Mesenchymal stem cell (in vitro differentiated cells and primary cell): ENCODE measurements at regions not wholly inside any gene's neighbourhood (a gene's known extent, or its start where the extent isn't known, plus 50 kb on each side); places are given as distances from the start of the nearest gene placed in this dataset.

ENCODE experiments used
- DNase-seq: peaks from one replicate; pipeline ENCODE4 v3.0.0-alpha.2; 2013
- H2AFZ ChIP-seq: one replicate; pipeline ENCODE4 v1.6.1; 2013; ENCODE audit warnings: low read depth, mild to moderate bottlenecking, control low read depth, inconsistent platforms, low read length, moderate library complexity
- H2AK5ac ChIP-seq: 2 replicates; pipeline ENCODE4 v1.6.1; 2013; ENCODE audit warnings: low read length, moderate library complexity, mild to moderate bottlenecking, inconsistent platforms; ENCODE audit not compliant: severe bottlenecking
- H2BK120ac ChIP-seq: one replicate; pipeline ENCODE4 v1.6.1; 2013; ENCODE audit warnings: low read depth, mild to moderate bottlenecking, inconsistent platforms, low read length, moderate library complexity
- H2BK12ac ChIP-seq, 2 experiments: one replicate each; pipeline ENCODE4 v1.6.1; 2013; ENCODE audit warnings: inconsistent platforms in 2 of 2, low read length in 2 of 2, mild to moderate bottlenecking in 2 of 2, moderate library complexity in 2 of 2, control low read depth in 1 of 2
- H2BK15ac ChIP-seq: one replicate; pipeline ENCODE4 v1.6.1; 2013; ENCODE audit warnings: mild to moderate bottlenecking, low read depth, inconsistent platforms; ENCODE audit not compliant: poor library complexity, severe bottlenecking
- H2BK5ac ChIP-seq: 2 replicates; pipeline ENCODE4 v1.6.1; 2013; ENCODE audit warnings: low read depth, mild to moderate bottlenecking, low read length, control low read depth, inconsistent platforms; ENCODE audit not compliant: poor library complexity, severe bottlenecking
- H3K14ac ChIP-seq, 2 experiments: one replicate each; pipeline ENCODE4 v1.6.1; 2013; ENCODE audit warnings: inconsistent platforms in 2 of 2, low read length in 2 of 2, control low read depth in 1 of 2, mild to moderate bottlenecking in 1 of 2, moderate library complexity in 1 of 2
- H3K18ac ChIP-seq, 2 experiments: one replicate each; pipeline ENCODE4 v1.6.1; 2013; ENCODE audit warnings: inconsistent platforms in 2 of 2, low read length in 2 of 2, control low read depth in 1 of 2, low read depth in 1 of 2, mild to moderate bottlenecking in 1 of 2
- H3K23ac ChIP-seq, 2 experiments: one replicate each; pipeline ENCODE4 v1.6.1; 2013; ENCODE audit warnings: inconsistent platforms in 2 of 2, low read length in 2 of 2, mild to moderate bottlenecking in 2 of 2, moderate library complexity in 2 of 2, control low read depth in 1 of 2
- H3K27ac ChIP-seq: 2 replicates; pipeline ENCODE4 v1.5.1; 2013; ENCODE audit warnings: mild to moderate bottlenecking, moderate library complexity, low read length, control low read depth, inconsistent platforms; ENCODE audit not compliant: poor library complexity, severe bottlenecking
- H3K27me3 ChIP-seq, 2 experiments: 2 replicates each; pipeline versions ENCODE4 v1.6.1 to v1.7.0; 2013; ENCODE audit warnings: low read length in 2 of 2, mild to moderate bottlenecking in 2 of 2, moderate library complexity in 2 of 2, control low read depth in 1 of 2, inconsistent platforms in 1 of 2; ENCODE audit not compliant: control insufficient read depth in 1 of 2, insufficient read depth in 1 of 2
- H3K36me3 ChIP-seq, 2 experiments: 2 replicates each; pipeline versions ENCODE4 v1.6.1 to v1.7.0; 2013; ENCODE audit warnings: low read length in 2 of 2, control low read depth in 1 of 2, inconsistent platforms in 1 of 2, low read depth in 1 of 2, mild to moderate bottlenecking in 1 of 2; ENCODE audit not compliant: insufficient read depth in 2 of 2, control insufficient read depth in 1 of 2
- H3K4ac ChIP-seq, 2 experiments: one replicate each; pipeline ENCODE4 v1.6.1; 2013; ENCODE audit warnings: inconsistent platforms in 2 of 2, low read length in 2 of 2, mild to moderate bottlenecking in 2 of 2, moderate library complexity in 2 of 2, control low read depth in 1 of 2, low read depth in 1 of 2
- H3K4me1 ChIP-seq: 2 replicates; pipeline ENCODE4 v1.6.1; 2013; ENCODE audit warnings: low read depth, low read length, control low read depth; ENCODE audit not compliant: control insufficient read depth, insufficient read depth
- H3K4me2 ChIP-seq: 2 replicates; pipeline ENCODE4 v1.6.1; 2013; ENCODE audit warnings: low read length, mild to moderate bottlenecking, inconsistent platforms; ENCODE audit not compliant: poor library complexity, severe bottlenecking
- H3K4me3 ChIP-seq, 2 experiments: 2 replicates each; pipeline versions ENCODE4 v1.5.1 to v1.7.0; 2013; ENCODE audit warnings: low read length in 2 of 2, mild to moderate bottlenecking in 2 of 2, control low read depth in 1 of 2, low read depth in 1 of 2; ENCODE audit not compliant: insufficient read depth in 1 of 2
- H3K79me1 ChIP-seq: replicated peaks from 2 replicates; pipeline ENCODE4 v1.6.1; 2013; ENCODE audit warnings: mild to moderate bottlenecking, control low read depth, low read length, inconsistent platforms; ENCODE audit not compliant: poor library complexity, severe bottlenecking
- H3K9ac ChIP-seq: 2 replicates; pipeline ENCODE4 v1.7.0; 2013; ENCODE audit warnings: mild to moderate bottlenecking, low read length, moderate library complexity
- H3K9me3 ChIP-seq: 2 replicates; pipeline ENCODE4 v1.7.0; 2013; ENCODE audit warnings: mild to moderate bottlenecking, low read length; ENCODE audit not compliant: control insufficient read depth
- H4K8ac ChIP-seq: one replicate; pipeline ENCODE4 v1.6.1; 2013; ENCODE audit warnings: inconsistent platforms, mild to moderate bottlenecking, low read length, moderate library complexity
- H4K91ac ChIP-seq: one replicate; pipeline ENCODE4 v1.6.1; 2013; ENCODE audit warnings: mild to moderate bottlenecking, low read length, inconsistent platforms
- WGBS: methylation state at CpG from one replicate; pipeline ENCODE4 v1.1.7; 2013; ENCODE audit warnings: mixed read lengths; 5-methylcytosine and 5-hydroxymethylcytosine counted together

DNA sequence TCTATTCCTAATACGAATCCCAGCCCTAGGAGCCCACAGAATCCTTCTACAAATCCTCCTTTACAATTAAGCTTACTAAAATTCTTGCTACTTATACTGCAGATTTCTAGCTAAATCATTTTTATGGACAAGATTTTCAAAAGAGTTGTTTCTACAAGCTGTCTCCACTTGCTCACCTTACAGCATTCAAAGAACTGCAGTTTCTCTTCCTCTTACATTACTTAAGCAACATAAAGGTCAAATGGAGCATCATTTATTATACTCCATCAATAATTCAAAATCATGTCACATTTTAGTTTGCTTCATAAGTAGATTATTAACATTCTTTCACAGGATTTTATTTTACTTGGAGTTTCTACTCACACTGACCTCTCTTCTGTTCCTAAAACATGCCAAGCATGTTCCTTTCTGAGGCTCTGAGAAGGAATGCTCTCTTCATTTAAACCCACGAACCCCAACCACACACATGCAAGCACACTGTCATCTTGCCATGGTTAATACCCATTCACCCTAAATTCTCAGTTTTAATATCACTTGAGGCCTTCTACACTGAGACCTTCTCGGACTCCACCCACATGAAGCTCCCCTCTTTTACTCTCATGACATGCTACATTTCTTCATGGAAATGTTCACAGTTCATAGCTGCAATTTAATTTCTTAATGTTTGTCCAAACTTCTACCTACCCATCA is 388.2 kb downstream of the TBC1D32 start:
- H3K36me3 ChIP-seq, result no peaks in the 10 kb centered on the region
- no peak overlapping the region for H4K8ac ChIP-seq
- no peak overlapping the region for H4K91ac ChIP-seq
- no peak overlapping the region for H3K27ac ChIP-seq
- H3K18ac ChIP-seq, result no peak overlapping the region
- no peak overlapping the region for H2BK15ac ChIP-seq
- H2BK5ac ChIP-seq, result no peak overlapping the region
- no peak overlapping the region for H3K9ac ChIP-seq
- no peak overlapping the region for H2BK12ac ChIP-seq
- 58% methylated on average over 3 of the region's 3 CpGs for WGBS
- H3K14ac ChIP-seq, result no peak overlapping the region
- no peaks in the 10 kb centered on the region for H3K4me1 ChIP-seq
- no peak overlapping the region for H3K4ac ChIP-seq
- H3K4me3 ChIP-seq, result no peak overlapping the region
- H3K79me1 ChIP-seq, result no peaks in the 10 kb centered on the region
- no peaks in the 10 kb centered on the region for H3K27me3 ChIP-seq
- no peak for DNase-seq
- H3K9me3 ChIP-seq, result no peaks in the 10 kb centered on the region
- H2BK120ac ChIP-seq, result no peak overlapping the region
- H2AK5ac ChIP-seq, result no peak overlapping the region
- H3K23ac ChIP-seq, result no peak overlapping the region
- H2AFZ ChIP-seq, result no peak overlapping the region
- H3K4me2 ChIP-seq, result no peak overlapping the region

DNA sequence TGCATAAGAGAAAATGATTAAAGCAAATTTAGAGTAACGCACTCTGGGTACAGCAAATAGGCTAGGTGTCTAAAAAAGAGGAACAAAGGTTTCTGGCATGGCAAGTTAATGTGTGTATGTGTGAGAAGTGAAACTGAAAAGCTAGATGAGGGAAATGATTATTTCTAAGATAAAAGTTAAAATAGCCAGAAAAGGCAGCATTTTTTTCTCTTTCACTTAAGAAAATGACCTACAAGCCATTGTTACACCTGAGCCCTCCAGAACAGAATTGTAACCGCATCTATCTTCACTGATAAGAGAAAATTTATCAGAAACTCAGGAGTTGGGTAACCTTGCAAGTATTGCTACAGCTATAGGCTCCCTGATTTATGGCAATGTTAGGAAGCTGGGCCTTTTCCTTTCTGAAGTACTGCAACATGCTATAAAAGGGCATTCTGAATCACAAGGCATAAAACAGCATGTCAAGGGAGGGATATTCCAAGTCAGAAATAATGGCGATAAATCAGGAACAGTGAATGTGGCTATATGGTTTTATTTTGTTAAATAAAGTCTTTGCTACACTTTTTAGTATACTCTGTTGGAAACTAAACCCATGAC is 395.3 kb downstream of the TBC1D32 start:
- Histone ChIP-seq H3K4ac (no peak overlapping the region), H3K36me3 (no peaks in the 10 kb centered on the region), H2BK15ac (no peak overlapping the region), H2AFZ (no peak overlapping the region), H3K9ac (no peak overlapping the region), H4K91ac (no peak overlapping the region), H3K27me3 (no peaks in the 10 kb centered on the region), H3K14ac (no peak overlapping the region), H2BK120ac (no peak overlapping the region), H3K4me2 (no peak overlapping the region), H3K4me1 (no peaks in the 10 kb centered on the region), H3K79me1 (no peaks in the 10 kb centered on the region), H3K4me3 (no peak overlapping the region), H2BK12ac (no peak overlapping the region), H3K9me3 (no peaks in the 10 kb centered on the region), H2BK5ac (no peak overlapping the region), H3K23ac (no peak overlapping the region), H3K18ac (no peak overlapping the region), H2AK5ac (no peak overlapping the region), H4K8ac (no peak overlapping the region), H3K27ac (no peak overlapping the region)
- 89% methylated on average over 3 of the region's 3 CpGs for WGBS
- DNase-seq, result no peak

DNA sequence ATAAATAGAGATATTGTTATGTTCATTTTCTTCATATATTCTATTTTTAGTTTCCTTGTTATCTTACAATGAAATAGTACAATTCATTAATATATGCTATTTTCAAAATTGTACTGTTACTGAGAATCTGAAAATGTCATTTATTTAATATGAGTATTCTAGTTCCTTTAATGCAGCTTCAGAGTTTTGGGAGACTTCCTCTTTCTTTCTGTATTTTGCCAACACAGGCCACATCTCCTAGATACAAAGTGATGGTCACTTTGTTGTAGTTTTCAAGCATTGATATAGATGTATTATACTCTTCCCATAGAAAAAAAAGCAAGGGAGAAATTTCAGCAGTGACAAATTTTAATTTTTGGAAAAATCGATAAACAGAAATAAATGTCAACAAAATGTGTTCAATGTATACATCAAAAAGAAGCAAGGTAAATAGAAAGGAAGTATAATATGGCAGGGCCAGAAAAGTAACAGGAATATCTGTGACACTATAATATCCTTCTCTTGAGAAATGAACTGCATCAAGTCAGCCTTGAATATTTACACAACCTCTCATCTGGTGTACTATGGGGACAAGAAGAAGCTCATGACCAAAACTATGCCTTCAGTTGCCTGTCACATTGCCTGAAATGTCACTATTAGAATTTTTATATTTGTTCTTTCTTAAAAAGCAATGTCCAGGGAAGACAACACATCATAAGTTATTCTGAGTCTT is 396.0 kb downstream of the TBC1D32 start:
- H3K4ac ChIP-seq, result no peak overlapping the region
- H3K23ac ChIP-seq, result no peak overlapping the region
- no peak overlapping the region for H2BK120ac ChIP-seq
- no peak overlapping the region for H2BK12ac ChIP-seq
- H2BK15ac ChIP-seq, result no peak overlapping the region
- no peaks in the 10 kb centered on the region for H3K79me1 ChIP-seq
- WGBS, result no CpG with 5 or more reads among the region's 1 CpG
- no peak overlapping the region for H3K9ac ChIP-seq
- no peak overlapping the region for H4K91ac ChIP-seq
- H3K9me3 ChIP-seq, result no peaks in the 10 kb centered on the region
- H3K4me2 ChIP-seq, result no peak overlapping the region
- H3K14ac ChIP-seq, result no peak overlapping the region
- no peak for DNase-seq
- no peak overlapping the region for H4K8ac ChIP-seq
- H2AK5ac ChIP-seq, result no peak overlapping the region
- H3K27me3 ChIP-seq, result no peaks in the 10 kb centered on the region
- H3K18ac ChIP-seq, result no peak overlapping the region
- no peak overlapping the region for H3K27ac ChIP-seq
- H3K4me1 ChIP-seq, result no peaks in the 10 kb centered on the region
- no peak overlapping the region for H3K4me3 ChIP-seq
- no peak overlapping the region for H2AFZ ChIP-seq
- H2BK5ac ChIP-seq, result no peak overlapping the region
- no peaks in the 10 kb centered on the region for H3K36me3 ChIP-seq

DNA sequence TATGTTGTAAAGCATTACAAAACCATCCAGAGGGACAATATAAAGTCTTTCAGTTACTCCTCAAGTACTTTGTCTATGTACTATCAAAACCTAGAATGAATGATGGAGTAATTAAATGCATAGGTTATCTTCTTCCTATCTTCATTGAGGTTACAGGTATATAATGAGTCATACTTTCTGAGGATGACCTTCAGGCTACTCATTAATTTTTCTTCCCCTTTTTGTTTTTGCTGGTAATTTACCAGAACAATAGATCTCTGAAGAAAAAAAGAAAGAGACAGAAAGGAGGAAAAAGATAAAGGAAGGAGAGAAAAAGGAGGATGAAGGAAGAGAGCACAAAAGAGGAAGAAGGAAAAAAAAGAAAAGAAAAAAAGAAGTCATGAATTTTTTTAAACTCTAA is 398.4 kb downstream of the TBC1D32 start:
- Histone ChIP-seq H2BK120ac (no peak overlapping the region), H3K36me3 (no peaks in the 10 kb centered on the region), H2AK5ac (no peak overlapping the region), H3K27ac (no peak overlapping the region), H4K8ac (no peak overlapping the region), H4K91ac (no peak overlapping the region), H3K4ac (no peak overlapping the region), H3K4me3 (no peak overlapping the region), H2BK5ac (no peak overlapping the region), H3K27me3 (no peaks in the 10 kb centered on the region), H3K23ac (no peak overlapping the region), H3K18ac (no peak overlapping the region), H3K9me3 (no peaks in the 10 kb centered on the region), H3K79me1 (no peaks in the 10 kb centered on the region), H3K9ac (no peak overlapping the region), H2BK12ac (no peak overlapping the region), H3K4me1 (no peaks in the 10 kb centered on the region), H3K14ac (no peak overlapping the region), H2AFZ (no peak overlapping the region), H2BK15ac (no peak overlapping the region), H3K4me2 (no peak overlapping the region)
- DNase-seq, result no peak
